ENCODE measurements at regions not wholly inside any gene's neighbourhood (a gene's known extent, or its start where the extent isn't known, plus 50 kb on each side); places are given as distances from the start of the nearest gene placed in this dataset.

DNA sequence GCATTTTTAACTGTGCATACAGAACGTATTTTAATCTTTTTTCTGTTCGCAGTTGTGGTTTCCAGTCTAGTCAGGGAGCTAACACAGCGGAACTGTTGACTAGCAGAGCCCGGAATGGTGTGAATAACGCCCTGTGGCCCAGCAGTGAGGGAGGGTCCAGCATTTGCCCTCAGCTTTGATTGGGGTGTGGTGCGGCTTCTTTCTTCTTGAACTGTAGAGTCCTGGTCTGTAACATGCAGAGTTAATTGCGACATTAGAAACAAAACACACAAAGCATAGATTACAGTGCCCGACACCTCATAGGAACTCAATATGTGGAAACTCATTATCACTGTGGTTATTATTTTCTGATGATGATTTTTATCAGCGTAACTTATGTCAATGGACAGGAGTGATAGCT, 253.6 kb downstream of the SOX11 start (continued):
- TF ChIP-seq, protein P1, sequence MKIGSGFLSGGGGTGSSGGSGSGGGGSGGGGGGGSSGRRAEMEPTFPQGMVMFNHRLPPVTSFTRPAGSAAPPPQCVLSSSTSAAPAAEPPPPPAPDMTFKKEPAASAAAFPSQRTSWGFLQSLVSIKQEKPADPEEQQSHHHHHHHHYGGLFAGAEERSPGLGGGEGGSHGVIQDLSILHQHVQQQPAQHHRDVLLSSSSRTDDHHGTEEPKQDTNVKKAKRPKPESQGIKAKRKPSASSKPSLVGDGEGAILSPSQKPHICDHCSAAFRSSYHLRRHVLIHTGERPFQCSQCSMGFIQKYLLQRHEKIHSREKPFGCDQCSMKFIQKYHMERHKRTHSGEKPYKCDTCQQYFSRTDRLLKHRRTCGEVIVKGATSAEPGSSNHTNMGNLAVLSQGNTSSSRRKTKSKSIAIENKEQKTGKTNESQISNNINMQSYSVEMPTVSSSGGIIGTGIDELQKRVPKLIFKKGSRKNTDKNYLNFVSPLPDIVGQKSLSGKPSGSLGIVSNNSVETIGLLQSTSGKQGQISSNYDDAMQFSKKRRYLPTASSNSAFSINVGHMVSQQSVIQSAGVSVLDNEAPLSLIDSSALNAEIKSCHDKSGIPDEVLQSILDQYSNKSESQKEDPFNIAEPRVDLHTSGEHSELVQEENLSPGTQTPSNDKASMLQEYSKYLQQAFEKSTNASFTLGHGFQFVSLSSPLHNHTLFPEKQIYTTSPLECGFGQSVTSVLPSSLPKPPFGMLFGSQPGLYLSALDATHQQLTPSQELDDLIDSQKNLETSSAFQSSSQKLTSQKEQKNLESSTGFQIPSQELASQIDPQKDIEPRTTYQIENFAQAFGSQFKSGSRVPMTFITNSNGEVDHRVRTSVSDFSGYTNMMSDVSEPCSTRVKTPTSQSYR (CRISPR knock-in tag; IDR thresholded peaks at IDR 0.05), result no peak
- TF ChIP-seq SP1 (CRISPR knock-in tag; conservative IDR thresholded peaks at IDR 0.05), result no peak
- no peak for TF ChIP-seq SMAD4 (CRISPR knock-in tag; IDR thresholded peaks at IDR 0.05)
- TF ChIP-seq TEAD1 (CRISPR knock-in tag; IDR thresholded peaks at IDR 0.05), result no peak
- no peak for TF ChIP-seq ZNF671 (CRISPR knock-in tag; IDR thresholded peaks at IDR 0.05)
- no peak for TF ChIP-seq KAT7 (CRISPR knock-in tag; IDR thresholded peaks at IDR 0.05; ENCODE audit: borderline replicate concordance)
- TF ChIP-seq ATF1 (CRISPR knock-in tag; IDR thresholded peaks at IDR 0.05), result no peak
- no peak for TF ChIP-seq EMX1 (CRISPR knock-in tag; IDR thresholded peaks at IDR 0.05)
- TF ChIP-seq ZMAT4 (CRISPR knock-in tag; IDR thresholded peaks at IDR 0.05), result no peak
- no peak for TF ChIP-seq FOXP4 (CRISPR knock-in tag; IDR thresholded peaks at IDR 0.05)
- TF ChIP-seq RORB (CRISPR knock-in tag; IDR thresholded peaks at IDR 0.05), result no peak
- no peak for TF ChIP-seq NFE2L1 (CRISPR knock-in tag; IDR thresholded peaks at IDR 0.05)
- TF ChIP-seq, protein P2, sequence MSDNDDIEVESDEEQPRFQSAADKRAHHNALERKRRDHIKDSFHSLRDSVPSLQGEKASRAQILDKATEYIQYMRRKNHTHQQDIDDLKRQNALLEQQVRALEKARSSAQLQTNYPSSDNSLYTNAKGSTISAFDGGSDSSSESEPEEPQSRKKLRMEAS (CRISPR knock-in tag; IDR thresholded peaks at IDR 0.05), result no peak
- TF ChIP-seq AR (CRISPR knock-in tag; IDR thresholded peaks at IDR 0.05), result no peak

- Mint-ChIP-seq H3K36me3 (peaks cover 73% of the 10 kb centered on the region), H3K4me1 (no peaks in the 10 kb centered on the region), H3K27me3 (ENCODE audit: low read depth) (peaks cover 11% of the 10 kb centered on the region), H3K9me3 (peaks cover 84% of the 10 kb centered on the region), H3K4me3 (no peak overlapping the region), H3K27ac (no peak overlapping the region)
- CTCF ChIA-PET, result no interaction called here
- ATAC-seq (no peak), DNase-seq (ENCODE audit: low spot score) (no peak)
- POLR2A ChIA-PET, result no interaction called here
- no peak for TF ChIP-seq ZNF532 (CRISPR knock-in tag; IDR thresholded peaks at IDR 0.05; ENCODE audit: borderline replicate concordance)
- no peak for TF ChIP-seq CREB1 (CRISPR knock-in tag; IDR thresholded peaks at IDR 0.05)
- TF ChIP-seq E2F1 (CRISPR knock-in tag; IDR thresholded peaks at IDR 0.05), result no peak
- no peak for TF ChIP-seq TCF7 (CRISPR knock-in tag; IDR thresholded peaks at IDR 0.05; ENCODE audit: low read depth)
These were observed 254.3 kb downstream of the SOX11 start for GRCh38 chr2:5946225-5947115.

Data from WTC11 (cell line).